Caki2 (cell line): ENCODE measurements at regions not wholly inside any gene's neighbourhood (a gene's known extent, or its start where the extent isn't known, plus 50 kb on each side); places are given as distances from the start of the nearest gene placed in this dataset.
A peak's percentile ranks its signal among the peaks of the same experiment; 100 is the strongest.
"Not testable (repeated sequence)": the region's sequence is repeated elsewhere in the genome, so short reads cannot be mapped to it uniquely, and the experiment has no call there.

ENCODE experiments used
- DNase-seq: peaks from one replicate; pipeline ENCODE4 v3.0.0-alpha.2; 2015; ENCODE audit warnings: low read depth
- in situ Hi-C: cut with HindIII; loops from 2 replicates; pipeline ENCODE4 v1.10.0; 2016; ENCODE audit warnings: low sequenced_read_pairs, low pct_unique_long_range_greater_than_20kb, mixed read lengths

DNA sequence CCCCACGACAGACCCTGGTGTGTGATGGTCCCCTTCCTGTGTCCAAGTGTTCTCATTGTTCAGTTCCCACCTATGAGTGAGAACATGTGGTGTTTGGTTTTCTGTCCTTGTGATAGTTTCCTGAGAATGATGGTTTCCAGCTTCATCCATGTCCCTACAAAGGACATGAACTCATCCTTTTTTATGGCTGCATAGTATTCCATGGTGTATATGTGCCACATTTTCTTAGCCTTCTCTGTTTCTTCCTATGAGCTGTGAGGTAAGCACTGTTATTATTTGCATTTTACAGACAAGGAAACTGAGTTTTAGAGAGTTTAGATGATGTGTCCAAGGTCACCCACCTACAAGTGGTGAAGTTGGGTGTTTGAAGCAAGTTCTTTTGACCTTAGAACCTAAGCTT lies 51.1 kb upstream of the BNC1 start:
- in situ Hi-C loops, DNase-seq: not testable (repeated sequence)

DNA sequence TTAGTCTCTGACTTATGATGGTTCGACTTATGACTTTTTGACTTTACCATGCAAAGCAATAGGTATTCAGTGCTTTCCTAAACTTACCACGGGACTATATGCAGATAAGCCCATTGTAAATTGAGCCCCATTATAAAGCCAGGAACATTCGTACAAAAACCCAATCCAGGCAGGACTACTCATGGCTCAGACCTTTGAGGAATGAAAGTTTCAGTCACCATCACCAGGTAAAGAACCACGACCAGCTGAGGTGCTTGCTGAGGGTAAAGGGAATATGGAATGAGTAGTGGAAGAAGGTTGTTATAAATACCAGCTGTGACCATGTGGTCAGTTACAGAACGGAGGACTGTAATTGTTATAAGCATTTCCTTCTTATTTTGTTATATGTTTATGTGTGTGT lies 54.9 kb upstream of the BNC1 start:
- in situ Hi-C loops, result no loop called here
- DNase-seq, result no peak

DNA sequence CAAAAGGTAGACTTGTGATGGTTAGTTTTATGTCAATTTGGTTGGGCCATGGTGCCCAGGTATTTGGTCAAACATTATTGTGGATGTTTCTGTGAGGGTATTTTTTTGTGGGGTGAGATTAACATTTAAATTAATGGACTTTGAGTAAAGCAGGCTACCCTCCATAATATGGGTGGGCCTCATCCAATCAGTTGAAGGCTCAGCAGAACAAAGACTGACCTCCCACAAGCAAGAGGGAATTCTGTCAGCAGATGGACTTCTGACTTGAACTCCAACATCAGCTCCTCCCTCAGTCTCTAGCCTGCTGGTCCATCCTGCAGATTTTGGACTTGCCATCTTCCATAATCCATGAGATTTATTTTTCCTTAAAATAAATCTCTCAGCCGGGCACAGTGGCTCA lies 55.6 kb upstream of the BNC1 start:
- no peak for DNase-seq
- in situ Hi-C loops, result no loop called here

DNA sequence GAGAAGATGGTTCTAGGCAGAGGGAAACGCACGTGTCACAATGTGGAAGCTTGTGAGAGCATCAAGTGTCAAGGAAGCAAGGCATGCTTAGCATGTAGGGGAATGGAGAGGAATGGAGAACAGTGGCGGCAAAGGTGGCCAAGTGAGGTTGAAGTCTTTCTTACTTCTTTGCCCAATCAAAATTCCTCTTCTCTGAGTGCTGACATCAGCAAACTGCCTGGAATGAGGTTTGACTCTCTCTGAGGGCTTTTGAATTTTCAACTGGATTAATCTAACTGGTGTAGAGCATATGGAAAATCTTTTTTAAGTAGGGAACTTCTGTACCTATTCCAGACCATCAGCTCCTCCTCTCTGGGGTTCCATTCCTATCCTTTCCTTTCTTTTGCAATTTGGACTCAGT lies 61.9 kb upstream of the BNC1 start:
- in situ Hi-C loops, result no loop called here
- no peak for DNase-seq

DNA sequence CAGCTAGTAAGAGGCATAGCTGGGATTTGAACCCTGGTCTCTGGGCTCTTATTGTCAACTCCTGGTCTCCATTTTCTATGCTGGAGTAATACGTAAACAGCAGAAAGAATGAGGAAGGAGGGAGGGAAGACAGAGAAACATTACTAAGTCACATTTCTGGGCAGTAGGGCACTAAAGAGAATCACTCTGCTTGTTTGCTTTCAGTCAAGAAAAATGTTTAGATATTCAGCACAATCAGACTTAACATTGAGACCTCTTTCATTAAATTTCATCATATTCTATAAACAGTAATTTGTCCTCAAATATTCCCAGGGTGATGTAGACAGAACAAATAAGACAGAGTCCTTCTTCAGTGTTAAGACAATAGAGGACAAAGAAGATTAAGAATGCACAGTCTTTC lies 67.7 kb upstream of the BNC1 start:
- in situ Hi-C loops, result no loop called here
- no peak for DNase-seq

DNA sequence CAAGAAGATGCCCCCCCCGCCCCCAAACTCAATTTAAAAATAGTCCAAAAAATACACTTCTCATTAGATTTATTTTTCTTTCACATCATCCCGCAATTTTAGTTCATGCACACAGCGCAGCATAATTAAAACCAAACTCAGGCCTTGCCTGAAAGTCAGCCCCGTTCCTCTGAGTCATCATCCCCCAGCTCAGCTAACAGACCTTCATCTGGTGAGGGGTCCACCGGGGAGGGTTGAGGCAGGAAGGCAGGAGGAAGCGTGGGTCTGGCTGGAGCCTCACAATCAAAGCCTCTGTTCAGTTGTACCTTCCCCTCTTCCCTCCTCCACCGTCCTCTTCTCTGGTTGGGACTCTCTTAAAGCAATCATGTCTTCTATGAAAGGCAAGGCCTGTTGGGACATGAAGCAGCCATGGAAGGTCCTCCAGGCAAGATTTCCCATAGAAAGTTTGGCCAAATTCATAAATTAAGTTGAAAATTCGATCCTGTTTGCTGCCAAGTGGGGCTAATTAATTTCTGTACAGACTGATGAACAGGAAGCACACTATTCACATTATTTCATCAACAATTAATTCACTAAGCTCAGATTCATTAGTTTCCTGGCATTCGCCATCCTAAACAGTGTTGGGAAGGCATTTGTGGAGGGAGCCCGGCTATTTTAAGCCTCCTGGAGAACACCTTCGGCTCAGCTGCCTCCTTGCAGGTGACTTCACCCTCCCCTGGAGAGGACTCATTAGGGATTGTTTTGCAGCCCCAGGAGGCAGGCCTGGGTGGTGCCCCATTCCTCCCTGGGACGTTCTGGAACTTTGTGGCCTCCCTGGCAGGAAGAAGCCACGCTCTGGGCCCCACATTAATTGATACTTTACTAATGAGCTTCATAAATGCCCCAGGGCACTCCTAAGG lies 72.3 kb upstream of the BNC1 start:
- DNase-seq, result no peak
- in situ Hi-C loops, result no loop called here

DNA sequence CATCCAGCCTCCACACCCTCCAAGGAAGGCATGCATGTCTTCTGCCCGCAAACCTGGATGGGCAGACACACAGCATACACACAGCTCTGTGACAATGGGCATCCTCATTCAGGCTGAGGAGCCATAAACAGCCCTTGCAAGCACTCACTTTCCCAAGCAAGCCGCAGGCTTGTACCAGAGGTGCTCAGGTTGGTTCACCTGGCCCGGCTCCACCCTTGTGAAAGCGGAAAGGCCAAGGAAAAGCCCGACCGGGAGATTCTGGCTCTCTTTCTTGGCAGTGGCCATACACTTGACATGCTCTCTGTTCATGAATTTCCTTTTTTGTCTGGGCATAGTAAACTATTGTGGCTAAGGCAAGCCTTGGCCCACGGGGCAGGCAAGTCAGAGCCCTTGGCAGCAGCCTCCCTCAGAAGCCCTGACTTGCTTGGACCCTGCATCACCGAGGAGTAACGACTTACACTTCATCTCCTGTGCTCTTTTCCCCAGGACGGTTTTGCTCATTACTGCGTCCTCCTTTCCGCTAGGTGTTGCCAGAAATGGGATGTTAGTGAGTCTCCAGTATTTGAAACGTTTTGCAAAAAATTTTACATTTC lies 74.6 kb upstream of the BNC1 start:
- in situ Hi-C loops, result no loop called here
- DNase-seq, result no peak

DNA sequence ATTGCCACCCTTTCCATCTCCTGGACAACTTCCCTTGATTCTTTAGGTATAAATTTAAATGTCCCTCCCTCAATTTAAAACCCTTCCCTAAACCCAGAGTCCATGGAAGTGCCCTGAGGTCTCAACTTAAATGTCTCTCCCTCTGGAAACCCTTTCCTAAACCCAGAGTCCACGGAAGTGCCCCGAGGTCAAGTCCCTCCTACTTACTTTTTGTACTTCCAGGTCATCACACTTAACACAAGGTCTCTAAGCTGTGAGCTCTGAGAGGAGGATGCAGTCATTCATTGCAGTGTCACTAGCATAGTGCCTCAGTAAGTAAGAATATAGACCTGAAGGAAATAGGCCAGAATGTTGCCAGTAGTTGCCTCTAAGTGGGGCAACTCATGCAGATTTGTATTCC lies 78.2 kb upstream of the BNC1 start:
- no peak for DNase-seq
- in situ Hi-C loops, result no loop called here

DNA sequence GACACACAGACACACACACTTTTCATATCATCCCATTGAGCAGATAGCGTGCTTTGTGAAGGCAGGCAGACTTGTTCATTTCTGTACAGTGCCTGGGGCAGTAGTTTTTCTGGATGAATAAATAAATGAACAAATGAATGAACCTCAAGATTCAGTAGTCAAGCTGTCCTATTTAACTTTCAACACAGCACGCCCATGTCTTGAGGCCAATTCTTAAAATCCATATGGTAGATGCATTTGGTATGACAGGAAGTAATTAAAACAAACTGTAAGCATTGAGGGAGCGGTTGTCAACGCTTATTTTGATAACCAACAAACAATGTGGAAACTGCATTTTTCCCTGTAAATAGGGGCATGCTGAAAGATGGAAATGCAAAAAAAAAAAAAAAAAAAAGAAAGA lies 80.0 kb upstream of the BNC1 start:
- DNase-seq, result no peak
- in situ Hi-C loops, result no loop called here

DNA sequence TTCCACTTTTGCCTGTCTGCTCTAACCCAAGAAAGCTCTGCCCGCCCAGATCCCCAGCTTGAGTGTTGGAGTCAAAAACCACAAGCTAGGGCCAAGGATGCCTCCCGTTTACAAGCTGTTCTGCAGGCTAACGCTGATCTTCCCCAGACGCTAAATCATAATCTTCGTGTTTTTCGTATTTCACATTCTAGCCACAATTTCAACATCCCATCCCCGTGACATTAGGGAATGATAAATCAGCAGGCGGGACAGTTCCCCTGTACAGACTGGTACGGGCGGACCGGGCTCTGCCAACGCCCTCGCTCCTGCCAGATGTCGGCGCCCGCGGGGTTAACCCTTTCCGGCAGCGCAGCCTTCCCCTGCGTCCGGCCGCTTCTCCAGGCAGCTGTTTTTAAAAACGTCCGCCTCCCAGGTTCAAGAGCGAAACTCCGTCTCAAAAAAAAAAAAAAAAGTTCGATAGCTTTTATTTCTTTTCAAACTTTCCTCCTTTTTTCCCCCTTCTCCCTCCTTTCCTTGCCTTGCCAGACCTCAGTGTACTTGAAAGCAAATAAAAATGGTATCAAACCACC lies 81.0 kb upstream of the BNC1 start:
- in situ Hi-C loops, result no loop called here
- no peak for DNase-seq

DNA sequence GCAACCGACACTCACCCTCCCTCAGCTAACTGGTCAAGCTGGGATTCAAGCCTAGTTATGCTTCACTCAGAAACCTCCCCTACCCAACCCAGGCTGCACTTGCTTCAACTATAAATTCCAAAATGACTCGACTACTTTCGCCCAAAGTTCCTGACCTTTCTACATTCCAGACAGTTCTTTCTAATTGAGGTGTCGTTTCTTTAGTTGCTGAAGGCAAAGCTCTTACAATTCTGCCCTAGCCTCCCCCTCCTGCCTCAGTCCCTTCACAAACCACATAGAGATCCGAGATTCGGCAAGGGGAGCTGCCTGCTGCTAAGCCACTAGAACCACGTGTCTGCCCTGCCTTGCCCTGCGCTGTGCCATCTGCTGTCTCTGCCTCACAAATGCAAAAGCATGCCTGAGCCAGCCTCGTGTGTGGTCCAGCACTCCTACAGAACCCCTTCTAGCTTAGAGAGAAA lies 74.7 kb upstream of the SH3GL3 start:
- DNase-seq, result peak; percentile 46
- in situ Hi-C loops, result no loop called here

DNA sequence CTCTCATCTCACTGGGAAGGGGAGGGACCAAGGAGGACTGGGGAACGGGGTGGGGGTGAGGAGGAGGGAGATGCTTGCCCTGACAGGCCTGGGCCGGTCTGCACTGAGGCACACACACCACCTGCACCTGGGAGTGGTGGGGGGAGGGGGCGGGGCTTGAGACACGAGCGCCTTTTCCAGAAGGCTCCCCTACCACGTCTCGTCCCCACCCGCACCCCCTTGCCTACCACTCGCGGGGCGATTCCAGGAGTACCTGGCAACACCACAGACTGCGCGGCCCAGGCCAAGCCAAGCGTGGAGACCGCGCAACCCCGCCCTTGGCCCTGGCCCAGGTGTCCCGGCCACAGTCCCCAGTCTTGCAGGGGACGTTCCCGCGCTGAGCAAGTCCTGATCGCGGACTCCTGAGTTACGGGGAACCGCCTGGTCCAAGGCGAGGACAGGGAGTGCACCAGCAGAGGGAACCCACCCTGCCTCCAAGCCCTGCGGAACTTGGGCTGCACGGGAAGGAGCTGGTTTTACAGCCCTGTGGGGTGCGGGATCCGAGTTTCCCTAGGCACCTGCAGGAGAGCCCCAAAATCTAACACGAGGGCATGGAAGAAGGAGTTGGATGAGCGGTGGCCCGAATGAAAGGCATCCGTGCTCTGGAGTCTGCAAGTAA lies 68.1 kb upstream of the SH3GL3 start:
- in situ Hi-C loops, result no loop called here
- peak; percentile 54 for DNase-seq

DNA sequence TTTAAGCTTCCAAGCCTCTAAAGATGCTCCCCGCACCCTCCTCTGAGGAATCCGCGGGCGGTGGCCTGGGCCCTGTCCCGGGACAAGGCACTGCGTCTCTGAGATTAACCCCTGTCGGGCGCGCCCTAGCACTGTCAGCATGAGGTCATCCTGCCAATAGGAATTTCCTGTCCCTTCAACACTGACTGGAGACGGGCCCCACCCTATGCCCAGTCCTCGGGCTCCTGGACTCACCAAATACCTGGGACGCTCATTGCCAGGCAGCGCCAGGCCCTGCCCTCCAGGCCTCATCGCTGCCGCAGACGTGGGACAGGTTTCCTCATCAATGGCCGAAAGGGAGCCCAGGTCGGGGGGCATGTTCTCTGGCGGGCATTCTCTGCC lies 67.6 kb upstream of the SH3GL3 start:
- peak; percentile 73 for DNase-seq
- in situ Hi-C loops, result no loop called here

DNA sequence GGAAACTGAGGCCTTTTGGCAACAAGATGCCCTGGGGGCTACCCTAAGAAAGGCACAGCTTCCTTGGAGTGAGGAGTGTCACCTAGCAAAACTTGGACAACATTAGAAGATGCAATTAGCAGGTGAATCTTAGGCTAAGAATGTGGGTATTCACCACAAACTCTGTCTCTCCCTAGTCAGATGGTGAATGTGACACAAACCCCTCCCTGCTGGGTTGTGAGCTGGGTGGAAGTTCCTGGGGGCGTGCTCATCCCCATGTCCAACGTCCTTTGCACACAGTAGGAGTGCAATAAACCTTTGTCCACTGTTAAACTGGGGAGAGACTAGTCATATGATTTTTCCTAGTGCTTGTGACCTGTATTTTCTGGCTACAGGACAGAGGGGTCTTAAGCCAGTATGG lies 67.1 kb upstream of the SH3GL3 start:
- in situ Hi-C loops, result no loop called here
- DNase-seq, result peak; percentile 74

DNA sequence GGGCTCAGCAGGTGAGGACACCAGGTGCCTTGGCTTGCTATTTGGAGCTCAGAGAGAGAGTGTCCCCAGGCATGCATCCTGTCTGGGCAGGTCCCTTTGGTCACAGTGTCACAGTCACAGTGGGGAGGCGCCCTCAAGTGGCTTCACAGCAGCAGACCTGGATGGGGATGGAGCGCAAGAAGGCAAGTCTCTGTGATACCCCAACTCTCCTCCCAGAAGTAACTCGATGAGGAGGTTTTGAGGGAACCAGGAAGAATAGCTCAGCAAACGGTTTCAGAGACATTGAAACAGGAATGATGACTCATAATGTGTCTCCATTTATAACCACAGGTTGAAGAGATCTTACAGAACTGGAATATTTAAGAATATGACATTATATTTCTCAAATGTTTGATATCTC lies 66.5 kb upstream of the SH3GL3 start:
- in situ Hi-C loops, result no loop called here

DNA sequence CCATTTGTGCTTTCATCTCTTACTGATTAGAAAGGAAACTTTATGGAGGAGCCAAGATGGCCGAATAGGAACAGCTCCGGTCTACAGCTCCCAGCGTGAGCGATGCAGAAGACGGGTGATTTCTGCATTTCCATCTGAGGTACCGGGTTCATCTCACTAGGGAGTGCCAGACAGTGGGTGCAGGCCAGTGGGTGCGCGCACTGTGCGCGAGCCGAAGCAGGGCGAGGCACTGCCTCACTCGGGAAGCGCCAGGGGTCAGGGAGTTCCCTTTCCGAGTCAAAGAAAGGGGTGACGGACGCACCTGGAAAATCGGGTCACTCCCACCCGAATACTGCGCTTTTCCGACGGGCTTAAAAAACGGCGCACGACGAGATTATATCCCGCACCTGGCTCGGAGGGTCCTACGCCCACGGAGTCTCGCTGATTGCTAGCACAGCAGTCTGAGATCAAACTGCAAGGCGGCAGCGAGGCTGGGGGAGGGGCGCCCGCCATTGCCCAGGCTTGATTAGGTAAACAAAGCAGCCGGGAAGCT lies 63.5 kb upstream of the SH3GL3 start:
- DNase-seq, in situ Hi-C loops: not testable (repeated sequence)

More for the DNA sequence above, 66.5 kb upstream of the SH3GL3 start:
- peak; percentile 71 for DNase-seq

DNA sequence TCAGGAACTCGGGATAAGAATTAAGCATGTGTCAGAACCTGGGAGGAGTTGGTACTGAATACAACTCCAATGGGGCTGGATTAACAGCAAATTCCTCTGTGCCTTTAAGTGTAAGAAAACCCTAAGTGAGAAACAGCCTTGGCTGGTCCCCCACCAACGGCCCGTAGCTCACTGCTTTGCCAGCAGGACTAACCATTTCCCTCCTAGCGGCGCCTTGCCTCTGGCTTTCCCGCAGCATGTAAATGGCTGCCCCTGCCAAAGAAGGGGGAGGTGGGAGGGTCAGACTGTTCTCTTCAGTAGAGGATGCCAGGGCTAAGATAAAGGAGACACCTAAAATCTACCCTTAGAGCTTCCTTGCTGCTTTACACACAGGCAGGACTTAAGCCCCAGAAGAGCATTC lies 51.0 kb upstream of the SH3GL3 start:
- no peak for DNase-seq
- in situ Hi-C loops, result no loop called here
